ENCODE measurements at regions not wholly inside any gene's neighbourhood (a gene's known extent, or its start where the extent isn't known, plus 50 kb on each side); places are given as distances from the start of the nearest gene placed in this dataset.

- H3K9me2 ChIP-seq (ENCODE audit: insufficient read depth) = no peaks in the 10 kb centered on the region
- Mint-ChIP-seq H3K27me3 (ENCODE audit: insufficient read depth, low read depth, poor library complexity) (no peaks in the 10 kb centered on the region), H3K4me1 (no peaks in the 10 kb centered on the region), H3K4me3 (no peak overlapping the region), H3K9me3 (no peaks in the 10 kb centered on the region), H3K36me3 (ENCODE audit: low read depth) (no peaks in the 10 kb centered on the region), H3K27ac (no peak overlapping the region)
- no peaks in the 10 kb centered on the region for H3K79me2 ChIP-seq (replicated peaks; ENCODE audit: insufficient read depth)
- H3K4me3 ChIP-seq = no peak overlapping the region
- no peaks in the 10 kb centered on the region for H3K27me3 ChIP-seq (ENCODE audit: insufficient read depth)
- H3K4me2 ChIP-seq = no peak overlapping the region
- H3K4me1 ChIP-seq (ENCODE audit: insufficient read depth) = no peaks in the 10 kb centered on the region
- no peak overlapping the region for H3K27ac ChIP-seq (ENCODE audit: low read depth)
- TF ChIP-seq EZH2phosphoT487 (IDR thresholded peaks at IDR 0.05; ENCODE audit: unreplicated experiment) = no peak
- no peak for TF ChIP-seq CREB1 (CRISPR knock-in tag; IDR thresholded peaks at IDR 0.05; ENCODE audit: low read depth)
- no peak for TF ChIP-seq NANOG (IDR thresholded peaks at IDR 0.05; ENCODE audit: borderline replicate concordance)
- TF ChIP-seq, protein P1, sequence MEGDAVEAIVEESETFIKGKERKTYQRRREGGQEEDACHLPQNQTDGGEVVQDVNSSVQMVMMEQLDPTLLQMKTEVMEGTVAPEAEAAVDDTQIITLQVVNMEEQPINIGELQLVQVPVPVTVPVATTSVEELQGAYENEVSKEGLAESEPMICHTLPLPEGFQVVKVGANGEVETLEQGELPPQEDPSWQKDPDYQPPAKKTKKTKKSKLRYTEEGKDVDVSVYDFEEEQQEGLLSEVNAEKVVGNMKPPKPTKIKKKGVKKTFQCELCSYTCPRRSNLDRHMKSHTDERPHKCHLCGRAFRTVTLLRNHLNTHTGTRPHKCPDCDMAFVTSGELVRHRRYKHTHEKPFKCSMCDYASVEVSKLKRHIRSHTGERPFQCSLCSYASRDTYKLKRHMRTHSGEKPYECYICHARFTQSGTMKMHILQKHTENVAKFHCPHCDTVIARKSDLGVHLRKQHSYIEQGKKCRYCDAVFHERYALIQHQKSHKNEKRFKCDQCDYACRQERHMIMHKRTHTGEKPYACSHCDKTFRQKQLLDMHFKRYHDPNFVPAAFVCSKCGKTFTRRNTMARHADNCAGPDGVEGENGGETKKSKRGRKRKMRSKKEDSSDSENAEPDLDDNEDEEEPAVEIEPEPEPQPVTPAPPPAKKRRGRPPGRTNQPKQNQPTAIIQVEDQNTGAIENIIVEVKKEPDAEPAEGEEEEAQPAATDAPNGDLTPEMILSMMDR (conservative IDR thresholded peaks at IDR 0.05; ENCODE audit: low read depth in 2 of 2) = no peak
- TF ChIP-seq ZNF114 (CRISPR knock-in tag; IDR thresholded peaks at IDR 0.05) = no peak
- no peak for TF ChIP-seq JUNB (IDR thresholded peaks at IDR 0.05; ENCODE audit: unreplicated experiment)
- TF ChIP-seq, protein P2, sequence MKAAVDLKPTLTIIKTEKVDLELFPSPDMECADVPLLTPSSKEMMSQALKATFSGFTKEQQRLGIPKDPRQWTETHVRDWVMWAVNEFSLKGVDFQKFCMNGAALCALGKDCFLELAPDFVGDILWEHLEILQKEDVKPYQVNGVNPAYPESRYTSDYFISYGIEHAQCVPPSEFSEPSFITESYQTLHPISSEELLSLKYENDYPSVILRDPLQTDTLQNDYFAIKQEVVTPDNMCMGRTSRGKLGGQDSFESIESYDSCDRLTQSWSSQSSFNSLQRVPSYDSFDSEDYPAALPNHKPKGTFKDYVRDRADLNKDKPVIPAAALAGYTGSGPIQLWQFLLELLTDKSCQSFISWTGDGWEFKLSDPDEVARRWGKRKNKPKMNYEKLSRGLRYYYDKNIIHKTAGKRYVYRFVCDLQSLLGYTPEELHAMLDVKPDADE (IDR thresholded peaks at IDR 0.05) = no peak
- TF ChIP-seq, protein P3, sequence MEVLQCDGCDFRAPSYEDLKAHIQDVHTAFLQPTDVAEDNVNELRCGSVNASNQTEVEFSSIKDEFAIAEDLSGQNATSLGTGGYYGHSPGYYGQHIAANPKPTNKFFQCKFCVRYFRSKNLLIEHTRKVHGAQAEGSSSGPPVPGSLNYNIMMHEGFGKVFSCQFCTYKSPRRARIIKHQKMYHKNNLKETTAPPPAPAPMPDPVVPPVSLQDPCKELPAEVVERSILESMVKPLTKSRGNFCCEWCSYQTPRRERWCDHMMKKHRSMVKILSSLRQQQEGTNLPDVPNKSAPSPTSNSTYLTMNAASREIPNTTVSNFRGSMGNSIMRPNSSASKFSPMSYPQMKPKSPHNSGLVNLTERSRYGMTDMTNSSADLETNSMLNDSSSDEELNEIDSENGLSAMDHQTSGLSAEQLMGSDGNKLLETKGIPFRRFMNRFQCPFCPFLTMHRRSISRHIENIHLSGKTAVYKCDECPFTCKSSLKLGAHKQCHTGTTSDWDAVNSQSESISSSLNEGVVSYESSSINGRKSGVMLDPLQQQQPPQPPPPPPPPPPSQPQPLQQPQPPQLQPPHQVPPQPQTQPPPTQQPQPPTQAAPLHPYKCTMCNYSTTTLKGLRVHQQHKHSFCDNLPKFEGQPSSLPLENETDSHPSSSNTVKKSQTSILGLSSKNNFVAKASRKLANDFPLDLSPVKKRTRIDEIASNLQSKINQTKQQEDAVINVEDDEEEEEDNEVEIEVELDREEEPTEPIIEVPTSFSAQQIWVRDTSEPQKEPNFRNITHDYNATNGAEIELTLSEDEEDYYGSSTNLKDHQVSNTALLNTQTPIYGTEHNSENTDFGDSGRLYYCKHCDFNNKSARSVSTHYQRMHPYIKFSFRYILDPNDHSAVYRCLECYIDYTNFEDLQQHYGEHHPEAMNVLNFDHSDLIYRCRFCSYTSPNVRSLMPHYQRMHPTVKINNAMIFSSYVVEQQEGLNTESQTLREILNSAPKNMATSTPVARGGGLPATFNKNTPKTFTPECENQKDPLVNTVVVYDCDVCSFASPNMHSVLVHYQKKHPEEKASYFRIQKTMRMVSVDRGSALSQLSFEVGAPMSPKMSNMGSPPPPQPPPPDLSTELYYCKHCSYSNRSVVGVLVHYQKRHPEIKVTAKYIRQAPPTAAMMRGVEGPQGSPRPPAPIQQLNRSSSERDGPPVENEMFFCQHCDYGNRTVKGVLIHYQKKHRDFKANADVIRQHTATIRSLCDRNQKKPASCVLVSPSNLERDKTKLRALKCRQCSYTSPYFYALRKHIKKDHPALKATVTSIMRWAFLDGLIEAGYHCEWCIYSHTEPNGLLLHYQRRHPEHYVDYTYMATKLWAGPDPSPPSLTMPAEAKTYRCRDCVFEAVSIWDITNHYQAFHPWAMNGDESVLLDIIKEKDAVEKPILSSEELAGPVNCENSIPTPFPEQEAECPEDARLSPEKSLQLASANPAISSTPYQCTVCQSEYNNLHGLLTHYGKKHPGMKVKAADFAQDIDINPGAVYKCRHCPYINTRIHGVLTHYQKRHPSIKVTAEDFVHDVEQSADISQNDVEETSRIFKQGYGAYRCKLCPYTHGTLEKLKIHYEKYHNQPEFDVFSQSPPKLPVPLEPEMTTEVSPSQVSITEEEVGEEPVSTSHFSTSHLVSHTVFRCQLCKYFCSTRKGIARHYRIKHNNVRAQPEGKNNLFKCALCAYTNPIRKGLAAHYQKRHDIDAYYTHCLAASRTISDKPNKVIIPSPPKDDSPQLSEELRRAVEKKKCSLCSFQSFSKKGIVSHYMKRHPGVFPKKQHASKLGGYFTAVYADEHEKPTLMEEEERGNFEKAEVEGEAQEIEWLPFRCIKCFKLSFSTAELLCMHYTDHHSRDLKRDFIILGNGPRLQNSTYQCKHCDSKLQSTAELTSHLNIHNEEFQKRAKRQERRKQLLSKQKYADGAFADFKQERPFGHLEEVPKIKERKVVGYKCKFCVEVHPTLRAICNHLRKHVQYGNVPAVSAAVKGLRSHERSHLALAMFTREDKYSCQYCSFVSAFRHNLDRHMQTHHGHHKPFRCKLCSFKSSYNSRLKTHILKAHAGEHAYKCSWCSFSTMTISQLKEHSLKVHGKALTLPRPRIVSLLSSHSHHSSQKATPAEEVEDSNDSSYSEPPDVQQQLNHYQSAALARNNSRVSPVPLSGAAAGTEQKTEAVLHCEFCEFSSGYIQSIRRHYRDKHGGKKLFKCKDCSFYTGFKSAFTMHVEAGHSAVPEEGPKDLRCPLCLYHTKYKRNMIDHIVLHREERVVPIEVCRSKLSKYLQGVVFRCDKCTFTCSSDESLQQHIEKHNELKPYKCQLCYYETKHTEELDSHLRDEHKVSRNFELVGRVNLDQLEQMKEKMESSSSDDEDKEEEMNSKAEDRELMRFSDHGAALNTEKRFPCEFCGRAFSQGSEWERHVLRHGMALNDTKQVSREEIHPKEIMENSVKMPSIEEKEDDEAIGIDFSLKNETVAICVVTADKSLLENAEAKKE (CRISPR knock-in tag; IDR thresholded peaks at IDR 0.05) = no peak
- TF ChIP-seq STAT1 (IDR thresholded peaks at IDR 0.05; ENCODE audit: unreplicated experiment) = no peak
- TF ChIP-seq EZH2 (IDR thresholded peaks at IDR 0.05; ENCODE audit: low read depth, unreplicated experiment) = no peak
- no peak for TF ChIP-seq POLR2AphosphoS5 (IDR thresholded peaks at IDR 0.05; ENCODE audit: low read depth)
- no peak for TF ChIP-seq REST (IDR thresholded peaks at IDR 0.05; ENCODE audit: unreplicated experiment)
- no peak for TF ChIP-seq ZNF331 (CRISPR knock-in tag; IDR thresholded peaks at IDR 0.05; ENCODE audit: low read depth)
- H3F3A ChIP-seq (replicated peaks; ENCODE audit: low read depth) = no peaks in the 10 kb centered on the region
- no peaks in the 10 kb centered on the region for H4K20me1 ChIP-seq (replicated peaks; ENCODE audit: insufficient read depth)
- H2AFZ ChIP-seq = no peak overlapping the region
- H3K36me3 ChIP-seq (ENCODE audit: insufficient read depth) = no peaks in the 10 kb centered on the region
- ATAC-seq (no peak), DNase-seq (ENCODE audit: low spot score) (no peak)
Observed at GRCh38 chr2:187105218-187105617, 256.2 kb upstream of the ZSWIM2 start.

Data from GM23338 (cell line).